Adipocyte (in vitro differentiated cells): ENCODE measurements at regions not wholly inside any gene's neighbourhood (a gene's known extent, or its start where the extent isn't known, plus 50 kb on each side); places are given as distances from the start of the nearest gene placed in this dataset.
"Not testable (repeated sequence)": the region's sequence is repeated elsewhere in the genome, so short reads cannot be mapped to it uniquely, and the experiment has no call there.

Source experiments
- DNase-seq: peaks from one replicate; pipeline ENCODE4 v3.0.0-alpha.2; 2015; ENCODE audit warnings: low read depth
- H3K27me3 ChIP-seq: replicated peaks from 2 replicates; pipeline ENCODE4 v1.7.0; 2013; ENCODE audit warnings: mild to moderate bottlenecking, low read length, moderate library complexity; ENCODE audit not compliant: control insufficient read depth, insufficient read depth
- H3K36me3 ChIP-seq: 2 replicates; pipeline ENCODE4 v1.7.0; 2013; ENCODE audit warnings: low read length, mild to moderate bottlenecking, moderate library complexity; ENCODE audit not compliant: control insufficient read depth, insufficient read depth, severe bottlenecking
- H3K4me1 ChIP-seq: 2 replicates; pipeline ENCODE4 v1.7.0; 2013; ENCODE audit warnings: mild to moderate bottlenecking, low read length, moderate library complexity; ENCODE audit not compliant: control insufficient read depth, insufficient read depth
- H3K4me3 ChIP-seq: 2 replicates; pipeline ENCODE4 v1.7.0; 2013; ENCODE audit warnings: mild to moderate bottlenecking, low read length, moderate library complexity
- H3K9ac ChIP-seq: 2 replicates; pipeline ENCODE4 v1.7.0; 2013; ENCODE audit warnings: mild to moderate bottlenecking, low read length, moderate library complexity
- H3K9me3 ChIP-seq: 2 replicates; pipeline ENCODE4 v1.7.0; 2013; ENCODE audit warnings: mild to moderate bottlenecking, low read length, moderate library complexity; ENCODE audit not compliant: control insufficient read depth

GRCh38 chr20:48374031-48374907 is 453.5 kb downstream of the PREX1 start:
- not testable (repeated sequence) for H3K4me3 ChIP-seq, H3K9ac ChIP-seq, DNase-seq, H3K36me3 ChIP-seq, H3K9me3 ChIP-seq, H3K4me1 ChIP-seq
- H3K27me3 ChIP-seq, result peaks cover 61% of the 10 kb centered on the region

GRCh38 chr20:48373555-48373934 is 454.3 kb downstream of the PREX1 start:
- H3K4me1 ChIP-seq, result peaks cover 4% of the 10 kb centered on the region
- H3K36me3 ChIP-seq, result no peaks in the 10 kb centered on the region
- H3K9ac ChIP-seq, result no peak overlapping the region
- no peak for DNase-seq
- H3K9me3 ChIP-seq, result no peaks in the 10 kb centered on the region
- H3K4me3 ChIP-seq, result no peak overlapping the region
- H3K27me3 ChIP-seq, result peaks cover 58% of the 10 kb centered on the region

- not testable (repeated sequence) for H3K4me3 ChIP-seq, H3K36me3 ChIP-seq, H3K9ac ChIP-seq, H3K4me1 ChIP-seq, H3K9me3 ChIP-seq, DNase-seq
- H3K27me3 ChIP-seq, result peaks cover 56% of the 10 kb centered on the region
Measured at GRCh38 chr20:48372851-48373554, 454.8 kb downstream of the PREX1 start.

GRCh38 chr20:48371211-48371610 is 456.6 kb downstream of the PREX1 start:
- H3K27me3 ChIP-seq, result peaks cover 51% of the 10 kb centered on the region
- peaks cover 4% of the 10 kb centered on the region for H3K4me1 ChIP-seq
- H3K9ac ChIP-seq, result no peak overlapping the region
- no peaks in the 10 kb centered on the region for H3K36me3 ChIP-seq
- no peak overlapping the region for H3K4me3 ChIP-seq
- H3K9me3 ChIP-seq, result peaks cover 3% of the 10 kb centered on the region
- DNase-seq, result no peak

GRCh38 chr20:48368580-48369021 is 459.2 kb downstream of the PREX1 start:
- DNase-seq, H3K4me1 ChIP-seq, H3K4me3 ChIP-seq, H3K36me3 ChIP-seq, H3K9ac ChIP-seq: not testable (repeated sequence)
- Histone ChIP-seq H3K9me3 (peaks cover 11% of the 10 kb centered on the region), H3K27me3 (peaks cover 54% of the 10 kb centered on the region)

- not testable (repeated sequence) for H3K36me3 ChIP-seq, DNase-seq, H3K4me3 ChIP-seq, H3K4me1 ChIP-seq, H3K9ac ChIP-seq
- Histone ChIP-seq H3K9me3 (peaks cover 11% of the 10 kb centered on the region), H3K27me3 (peaks cover 53% of the 10 kb centered on the region)
Measured at GRCh38 chr20:48367541-48368358, 460.0 kb downstream of the PREX1 start.

- peaks cover 4% of the 10 kb centered on the region for H3K4me1 ChIP-seq
- no peak overlapping the region for H3K4me3 ChIP-seq
- H3K9me3 ChIP-seq, result peaks cover 11% of the 10 kb centered on the region
- H3K36me3 ChIP-seq, result no peaks in the 10 kb centered on the region
- DNase-seq, result no peak
- H3K27me3 ChIP-seq, result peaks cover 45% of the 10 kb centered on the region
- H3K9ac ChIP-seq, result no peak overlapping the region
Measured at GRCh38 chr20:48366230-48366629, 461.6 kb downstream of the PREX1 start.

GRCh38 chr20:48364688-48365421 is 462.9 kb downstream of the PREX1 start:
- Histone ChIP-seq H3K9ac (no peak overlapping the region), H3K36me3 (no peaks in the 10 kb centered on the region), H3K27me3 (peaks cover 39% of the 10 kb centered on the region), H3K9me3 (peaks cover 11% of the 10 kb centered on the region), H3K4me1 (peaks cover 4% of the 10 kb centered on the region), H3K4me3 (no peak overlapping the region)
- DNase-seq, result no peak

- Histone ChIP-seq H3K36me3 (no peaks in the 10 kb centered on the region), H3K27me3 (peaks cover 39% of the 10 kb centered on the region), H3K4me1 (peaks cover 4% of the 10 kb centered on the region), H3K9ac (no peak overlapping the region), H3K4me3 (no peak overlapping the region), H3K9me3 (peaks cover 11% of the 10 kb centered on the region)
- no peak for DNase-seq
Measured at GRCh38 chr20:48364055-48364454, 463.7 kb downstream of the PREX1 start.

GRCh38 chr20:48360342-48360975 is 467.3 kb downstream of the PREX1 start:
- no peak overlapping the region for H3K4me3 ChIP-seq

More at GRCh38 chr20:48360342-48360975, 467.3 kb downstream of the PREX1 start:
- DNase-seq, result no peak
- Histone ChIP-seq H3K27me3 (peaks cover 36% of the 10 kb centered on the region), H3K9ac (no peak overlapping the region), H3K4me1 (no peaks in the 10 kb centered on the region), H3K9me3 (peaks cover 4% of the 10 kb centered on the region), H3K36me3 (no peaks in the 10 kb centered on the region)
